ENCODE measurements at regions not wholly inside any gene's neighbourhood (a gene's known extent, or its start where the extent isn't known, plus 50 kb on each side); places are given as distances from the start of the nearest gene placed in this dataset.

DNA sequence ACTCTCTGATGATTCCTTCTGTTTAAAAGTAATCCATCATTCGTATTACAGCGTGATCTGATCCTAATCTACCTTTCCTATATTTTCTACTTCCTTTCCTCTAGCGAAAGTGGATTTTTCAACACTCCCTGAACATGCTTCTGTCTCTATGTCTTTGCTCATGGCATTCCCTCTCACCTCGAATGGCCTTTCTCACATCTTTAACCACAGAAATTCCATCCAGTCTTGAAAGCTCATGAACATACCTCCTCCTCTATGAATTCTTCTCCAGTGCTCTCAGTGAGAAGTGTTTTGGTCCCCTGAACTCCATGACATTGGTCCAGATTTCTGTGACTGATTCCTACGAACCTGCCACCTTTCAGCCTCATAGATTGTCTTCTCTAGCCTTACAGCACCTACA is 323.2 kb downstream of the RAD51AP2 start (continued):
- TF ChIP-seq, protein P1, sequence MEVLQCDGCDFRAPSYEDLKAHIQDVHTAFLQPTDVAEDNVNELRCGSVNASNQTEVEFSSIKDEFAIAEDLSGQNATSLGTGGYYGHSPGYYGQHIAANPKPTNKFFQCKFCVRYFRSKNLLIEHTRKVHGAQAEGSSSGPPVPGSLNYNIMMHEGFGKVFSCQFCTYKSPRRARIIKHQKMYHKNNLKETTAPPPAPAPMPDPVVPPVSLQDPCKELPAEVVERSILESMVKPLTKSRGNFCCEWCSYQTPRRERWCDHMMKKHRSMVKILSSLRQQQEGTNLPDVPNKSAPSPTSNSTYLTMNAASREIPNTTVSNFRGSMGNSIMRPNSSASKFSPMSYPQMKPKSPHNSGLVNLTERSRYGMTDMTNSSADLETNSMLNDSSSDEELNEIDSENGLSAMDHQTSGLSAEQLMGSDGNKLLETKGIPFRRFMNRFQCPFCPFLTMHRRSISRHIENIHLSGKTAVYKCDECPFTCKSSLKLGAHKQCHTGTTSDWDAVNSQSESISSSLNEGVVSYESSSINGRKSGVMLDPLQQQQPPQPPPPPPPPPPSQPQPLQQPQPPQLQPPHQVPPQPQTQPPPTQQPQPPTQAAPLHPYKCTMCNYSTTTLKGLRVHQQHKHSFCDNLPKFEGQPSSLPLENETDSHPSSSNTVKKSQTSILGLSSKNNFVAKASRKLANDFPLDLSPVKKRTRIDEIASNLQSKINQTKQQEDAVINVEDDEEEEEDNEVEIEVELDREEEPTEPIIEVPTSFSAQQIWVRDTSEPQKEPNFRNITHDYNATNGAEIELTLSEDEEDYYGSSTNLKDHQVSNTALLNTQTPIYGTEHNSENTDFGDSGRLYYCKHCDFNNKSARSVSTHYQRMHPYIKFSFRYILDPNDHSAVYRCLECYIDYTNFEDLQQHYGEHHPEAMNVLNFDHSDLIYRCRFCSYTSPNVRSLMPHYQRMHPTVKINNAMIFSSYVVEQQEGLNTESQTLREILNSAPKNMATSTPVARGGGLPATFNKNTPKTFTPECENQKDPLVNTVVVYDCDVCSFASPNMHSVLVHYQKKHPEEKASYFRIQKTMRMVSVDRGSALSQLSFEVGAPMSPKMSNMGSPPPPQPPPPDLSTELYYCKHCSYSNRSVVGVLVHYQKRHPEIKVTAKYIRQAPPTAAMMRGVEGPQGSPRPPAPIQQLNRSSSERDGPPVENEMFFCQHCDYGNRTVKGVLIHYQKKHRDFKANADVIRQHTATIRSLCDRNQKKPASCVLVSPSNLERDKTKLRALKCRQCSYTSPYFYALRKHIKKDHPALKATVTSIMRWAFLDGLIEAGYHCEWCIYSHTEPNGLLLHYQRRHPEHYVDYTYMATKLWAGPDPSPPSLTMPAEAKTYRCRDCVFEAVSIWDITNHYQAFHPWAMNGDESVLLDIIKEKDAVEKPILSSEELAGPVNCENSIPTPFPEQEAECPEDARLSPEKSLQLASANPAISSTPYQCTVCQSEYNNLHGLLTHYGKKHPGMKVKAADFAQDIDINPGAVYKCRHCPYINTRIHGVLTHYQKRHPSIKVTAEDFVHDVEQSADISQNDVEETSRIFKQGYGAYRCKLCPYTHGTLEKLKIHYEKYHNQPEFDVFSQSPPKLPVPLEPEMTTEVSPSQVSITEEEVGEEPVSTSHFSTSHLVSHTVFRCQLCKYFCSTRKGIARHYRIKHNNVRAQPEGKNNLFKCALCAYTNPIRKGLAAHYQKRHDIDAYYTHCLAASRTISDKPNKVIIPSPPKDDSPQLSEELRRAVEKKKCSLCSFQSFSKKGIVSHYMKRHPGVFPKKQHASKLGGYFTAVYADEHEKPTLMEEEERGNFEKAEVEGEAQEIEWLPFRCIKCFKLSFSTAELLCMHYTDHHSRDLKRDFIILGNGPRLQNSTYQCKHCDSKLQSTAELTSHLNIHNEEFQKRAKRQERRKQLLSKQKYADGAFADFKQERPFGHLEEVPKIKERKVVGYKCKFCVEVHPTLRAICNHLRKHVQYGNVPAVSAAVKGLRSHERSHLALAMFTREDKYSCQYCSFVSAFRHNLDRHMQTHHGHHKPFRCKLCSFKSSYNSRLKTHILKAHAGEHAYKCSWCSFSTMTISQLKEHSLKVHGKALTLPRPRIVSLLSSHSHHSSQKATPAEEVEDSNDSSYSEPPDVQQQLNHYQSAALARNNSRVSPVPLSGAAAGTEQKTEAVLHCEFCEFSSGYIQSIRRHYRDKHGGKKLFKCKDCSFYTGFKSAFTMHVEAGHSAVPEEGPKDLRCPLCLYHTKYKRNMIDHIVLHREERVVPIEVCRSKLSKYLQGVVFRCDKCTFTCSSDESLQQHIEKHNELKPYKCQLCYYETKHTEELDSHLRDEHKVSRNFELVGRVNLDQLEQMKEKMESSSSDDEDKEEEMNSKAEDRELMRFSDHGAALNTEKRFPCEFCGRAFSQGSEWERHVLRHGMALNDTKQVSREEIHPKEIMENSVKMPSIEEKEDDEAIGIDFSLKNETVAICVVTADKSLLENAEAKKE (CRISPR knock-in tag; IDR thresholded peaks at IDR 0.05), result no peak
- TF ChIP-seq STAT1 (IDR thresholded peaks at IDR 0.05; ENCODE audit: unreplicated experiment), result no peak

DNA sequence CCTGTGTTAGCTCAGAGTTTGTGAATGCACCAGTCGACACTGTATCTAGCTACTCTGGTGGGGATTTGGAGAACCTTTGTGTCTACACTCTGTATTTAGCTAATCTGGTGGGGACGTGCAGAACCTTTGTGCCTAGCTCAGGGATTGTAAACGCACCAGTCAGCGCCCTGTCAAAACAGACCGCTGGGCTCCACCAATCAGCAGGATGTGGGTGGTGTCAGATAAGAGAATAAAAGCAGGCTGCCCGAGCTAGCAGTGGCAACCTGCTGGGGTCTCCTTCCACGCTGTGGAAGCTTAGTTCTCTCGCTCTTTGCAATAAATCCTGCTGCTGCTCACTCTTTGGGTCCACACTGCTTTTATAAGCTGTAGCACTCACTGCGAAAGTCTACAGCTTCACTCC is 324.2 kb downstream of the RAD51AP2 start:
- Histone ChIP-seq H3K4me2 (no peak overlapping the region), H2AFZ (peak overlapping the region; percentile 11; the same call in 1 of the 2 replicates)
- no peak for ATAC-seq
- TF ChIP-seq STAT1 (IDR thresholded peaks at IDR 0.05; ENCODE audit: unreplicated experiment) (no peak), CREB1 (CRISPR knock-in tag; IDR thresholded peaks at IDR 0.05; ENCODE audit: low read depth) (no peak), EZH2phosphoT487 (IDR thresholded peaks at IDR 0.05; ENCODE audit: unreplicated experiment) (no peak), NANOG (IDR thresholded peaks at IDR 0.05; ENCODE audit: borderline replicate concordance) (no peak), ZNF114 (CRISPR knock-in tag; IDR thresholded peaks at IDR 0.05) (no peak), POLR2AphosphoS5 (IDR thresholded peaks at IDR 0.05; ENCODE audit: low read depth) (no peak), ZNF331 (CRISPR knock-in tag; IDR thresholded peaks at IDR 0.05; ENCODE audit: low read depth) (no peak)
- TF ChIP-seq, protein P2, sequence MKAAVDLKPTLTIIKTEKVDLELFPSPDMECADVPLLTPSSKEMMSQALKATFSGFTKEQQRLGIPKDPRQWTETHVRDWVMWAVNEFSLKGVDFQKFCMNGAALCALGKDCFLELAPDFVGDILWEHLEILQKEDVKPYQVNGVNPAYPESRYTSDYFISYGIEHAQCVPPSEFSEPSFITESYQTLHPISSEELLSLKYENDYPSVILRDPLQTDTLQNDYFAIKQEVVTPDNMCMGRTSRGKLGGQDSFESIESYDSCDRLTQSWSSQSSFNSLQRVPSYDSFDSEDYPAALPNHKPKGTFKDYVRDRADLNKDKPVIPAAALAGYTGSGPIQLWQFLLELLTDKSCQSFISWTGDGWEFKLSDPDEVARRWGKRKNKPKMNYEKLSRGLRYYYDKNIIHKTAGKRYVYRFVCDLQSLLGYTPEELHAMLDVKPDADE (IDR thresholded peaks at IDR 0.05), result no peak
- TF ChIP-seq, protein P1 (CRISPR knock-in tag; IDR thresholded peaks at IDR 0.05), result no peak

More for the DNA sequence above, 324.2 kb downstream of the RAD51AP2 start:
- Histone ChIP-seq H3K79me2 (replicated peaks; ENCODE audit: insufficient read depth) (no peaks in the 10 kb centered on the region), H3K4me3 (no peak overlapping the region), H3K4me1 (ENCODE audit: insufficient read depth) (no peaks in the 10 kb centered on the region), H3K27ac (ENCODE audit: low read depth) (no peak overlapping the region), H4K20me1 (replicated peaks; ENCODE audit: insufficient read depth) (no peaks in the 10 kb centered on the region), H3K27me3 (ENCODE audit: insufficient read depth) (no peaks in the 10 kb centered on the region), H3F3A (replicated peaks; ENCODE audit: low read depth) (no peaks in the 10 kb centered on the region), H3K36me3 (ENCODE audit: insufficient read depth) (no peaks in the 10 kb centered on the region), H3K9me2 (ENCODE audit: insufficient read depth) (no peaks in the 10 kb centered on the region)
- H3K4me3 Mint-ChIP-seq, result no peak overlapping the region
- no peak overlapping the region for H3K27ac Mint-ChIP-seq
- no peaks in the 10 kb centered on the region for H3K27me3 Mint-ChIP-seq (ENCODE audit: insufficient read depth, low read depth, poor library complexity)
- DNase-seq (ENCODE audit: low spot score), result no peak
- no peaks in the 10 kb centered on the region for H3K9me3 Mint-ChIP-seq
- H3K4me1 Mint-ChIP-seq, result peaks cover 8% of the 10 kb centered on the region
- no peaks in the 10 kb centered on the region for H3K36me3 Mint-ChIP-seq (ENCODE audit: low read depth)

Data from GM23338 (cell line).